Nephron progenitor cell (in vitro differentiated cells): ENCODE measurements at regions not wholly inside any gene's neighbourhood (a gene's known extent, or its start where the extent isn't known, plus 50 kb on each side); places are given as distances from the start of the nearest gene placed in this dataset.

ENCODE experiments used
- DNase-seq: peaks from one replicate; pipeline ENCODE4 v3.0.0; 2021
- H3K27ac Mint-ChIP-seq: 2 replicates; pipeline ENCODE4 v1.8.0; 2021; ENCODE audit warnings: mild to moderate bottlenecking, moderate library complexity, mixed read lengths
- H3K27me3 Mint-ChIP-seq: 2 replicates; pipeline ENCODE4 v1.8.0; 2021; ENCODE audit warnings: mild to moderate bottlenecking, low read depth, mixed read lengths; ENCODE audit not compliant: poor library complexity
- H3K36me3 Mint-ChIP-seq: 2 replicates; pipeline ENCODE4 v1.8.0; 2021; ENCODE audit warnings: low read depth, mixed read lengths
- H3K4me1 Mint-ChIP-seq: 2 replicates; pipeline ENCODE4 v1.8.0; 2021; ENCODE audit warnings: mixed read lengths
- H3K4me3 Mint-ChIP-seq: 2 replicates; pipeline ENCODE4 v1.8.0; 2021; ENCODE audit warnings: mild to moderate bottlenecking, moderate library complexity, mixed read lengths
- H3K9me3 Mint-ChIP-seq: 2 replicates; pipeline ENCODE4 v1.8.0; 2021; ENCODE audit warnings: mild to moderate bottlenecking, moderate library complexity, mixed read lengths
- TF ChIP-seq, protein P1 (sequence below): fragments of 200-600 bp; sonication (generic); IDR thresholded peaks from 2 replicates; pipeline ENCODE4 v1.5.0; 2021; ENCODE audit warnings: antibody characterized with exemption

DNA sequence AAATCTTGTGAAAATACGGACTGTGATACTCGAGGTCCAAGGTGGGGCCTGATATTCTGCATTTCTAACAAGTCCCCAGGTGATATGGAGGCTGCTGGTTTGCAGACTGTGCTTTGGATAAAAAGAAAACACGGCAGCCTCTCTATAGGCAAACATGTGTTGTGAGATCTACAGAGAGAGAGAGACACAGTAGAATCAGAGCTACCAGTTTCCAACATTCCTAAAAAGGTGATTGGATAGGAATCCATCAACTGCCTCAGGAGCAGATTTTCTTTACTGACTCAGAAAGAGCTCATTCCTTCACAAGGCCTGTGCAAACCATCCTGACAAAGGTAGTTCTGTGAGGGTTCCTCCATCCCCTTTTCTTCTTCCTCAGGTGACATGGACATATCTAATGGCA is 651.6 kb upstream of the CAMK1G start:
- Mint-ChIP-seq H3K4me1 (peaks cover 60% of the 10 kb centered on the region), H3K9me3 (peaks cover 4% of the 10 kb centered on the region), H3K36me3 (no peaks in the 10 kb centered on the region), H3K4me3 (no peak overlapping the region), H3K27me3 (no peaks in the 10 kb centered on the region), H3K27ac (no peak overlapping the region)
- TF ChIP-seq, protein P1, sequence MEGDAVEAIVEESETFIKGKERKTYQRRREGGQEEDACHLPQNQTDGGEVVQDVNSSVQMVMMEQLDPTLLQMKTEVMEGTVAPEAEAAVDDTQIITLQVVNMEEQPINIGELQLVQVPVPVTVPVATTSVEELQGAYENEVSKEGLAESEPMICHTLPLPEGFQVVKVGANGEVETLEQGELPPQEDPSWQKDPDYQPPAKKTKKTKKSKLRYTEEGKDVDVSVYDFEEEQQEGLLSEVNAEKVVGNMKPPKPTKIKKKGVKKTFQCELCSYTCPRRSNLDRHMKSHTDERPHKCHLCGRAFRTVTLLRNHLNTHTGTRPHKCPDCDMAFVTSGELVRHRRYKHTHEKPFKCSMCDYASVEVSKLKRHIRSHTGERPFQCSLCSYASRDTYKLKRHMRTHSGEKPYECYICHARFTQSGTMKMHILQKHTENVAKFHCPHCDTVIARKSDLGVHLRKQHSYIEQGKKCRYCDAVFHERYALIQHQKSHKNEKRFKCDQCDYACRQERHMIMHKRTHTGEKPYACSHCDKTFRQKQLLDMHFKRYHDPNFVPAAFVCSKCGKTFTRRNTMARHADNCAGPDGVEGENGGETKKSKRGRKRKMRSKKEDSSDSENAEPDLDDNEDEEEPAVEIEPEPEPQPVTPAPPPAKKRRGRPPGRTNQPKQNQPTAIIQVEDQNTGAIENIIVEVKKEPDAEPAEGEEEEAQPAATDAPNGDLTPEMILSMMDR = no peak
- no peak for DNase-seq

DNA sequence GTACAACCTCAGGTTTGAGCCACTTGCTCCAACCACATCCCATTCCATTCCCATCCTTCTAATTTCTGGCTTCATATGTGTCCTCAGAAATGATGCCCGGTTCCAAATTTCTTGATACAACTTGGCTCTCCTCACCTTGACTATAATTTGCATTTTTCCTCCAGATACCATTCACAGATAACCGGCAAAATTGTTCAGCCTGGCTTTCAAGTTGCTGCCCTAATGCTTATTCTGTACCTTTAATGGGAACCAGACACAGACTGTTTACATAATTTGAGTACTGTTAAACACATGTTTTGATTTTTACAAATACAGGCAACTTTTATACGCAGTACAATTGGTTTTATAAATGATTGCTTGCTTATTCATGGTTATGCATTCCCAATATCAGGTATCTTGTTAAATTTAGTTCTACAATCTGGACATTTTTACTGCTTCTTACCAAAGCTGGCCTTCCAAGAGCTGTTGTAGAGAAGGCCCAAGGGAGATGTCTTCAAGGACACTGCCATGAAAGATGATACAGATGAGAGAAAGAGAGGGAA is 649.5 kb upstream of the CAMK1G start:
- Mint-ChIP-seq H3K4me1 (peaks cover 79% of the 10 kb centered on the region), H3K9me3 (no peaks in the 10 kb centered on the region), H3K27ac (no peak overlapping the region), H3K4me3 (no peak overlapping the region), H3K27me3 (no peaks in the 10 kb centered on the region), H3K36me3 (no peaks in the 10 kb centered on the region)
- TF ChIP-seq, protein P1 = no peak
- no peak for DNase-seq

DNA sequence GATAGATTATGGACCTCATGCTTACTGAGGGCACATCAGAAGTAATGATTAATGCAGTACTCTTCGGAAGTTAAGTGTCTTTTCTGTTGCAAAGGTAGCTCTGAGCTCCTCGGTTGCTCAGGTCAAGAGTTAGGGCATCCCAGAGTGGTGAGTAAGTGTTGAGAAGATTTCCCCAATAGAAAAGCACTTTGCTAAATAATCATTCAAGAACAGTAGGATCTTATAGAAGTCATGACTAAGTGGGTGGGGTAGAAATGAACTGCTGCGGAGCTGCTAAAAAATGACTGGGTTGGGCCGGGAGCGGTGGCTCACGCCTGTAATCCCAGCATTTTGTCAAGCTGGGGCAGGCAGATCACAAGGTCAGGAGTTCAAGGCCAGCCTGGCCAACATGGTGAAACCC is 648.6 kb upstream of the CAMK1G start:
- Mint-ChIP-seq H3K27ac (no peak overlapping the region), H3K4me1 (peaks cover 88% of the 10 kb centered on the region), H3K9me3 (no peaks in the 10 kb centered on the region), H3K36me3 (no peaks in the 10 kb centered on the region), H3K27me3 (no peaks in the 10 kb centered on the region), H3K4me3 (no peak overlapping the region)
- no peak for DNase-seq
- TF ChIP-seq, protein P1 = no peak

DNA sequence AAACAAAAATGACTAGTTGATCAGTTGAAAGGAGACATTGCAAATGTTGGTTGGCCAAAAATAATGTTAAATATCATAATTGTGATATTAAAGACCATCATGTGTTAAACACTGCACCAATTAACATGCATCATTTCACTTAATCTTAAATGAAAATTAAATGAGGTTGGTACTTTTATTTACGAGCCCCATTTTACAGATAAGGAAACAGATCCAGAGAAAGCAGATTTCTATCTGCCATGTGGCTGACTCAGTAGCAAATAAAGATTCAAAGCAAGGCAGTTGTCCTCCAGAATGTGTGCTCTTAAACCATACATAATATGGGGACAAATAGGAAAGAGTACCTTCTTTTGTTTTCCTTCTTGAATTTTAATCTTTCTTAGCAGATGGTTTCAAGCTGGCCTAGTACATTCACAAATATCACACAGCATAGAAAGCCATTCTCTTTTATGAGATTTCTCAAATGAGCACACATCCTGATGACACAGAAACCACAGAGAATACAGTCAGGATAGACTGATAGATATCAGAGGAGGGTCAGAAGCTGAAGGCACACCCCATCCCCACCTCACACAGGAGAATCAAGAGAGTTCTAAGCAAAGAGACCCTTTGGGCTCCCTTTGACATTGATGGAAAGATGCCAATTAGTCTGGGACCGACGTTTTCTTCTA is 647.9 kb upstream of the CAMK1G start:
- TF ChIP-seq, protein P1 = no peak
- peaks cover 89% of the 10 kb centered on the region for H3K4me1 Mint-ChIP-seq
- H3K36me3 Mint-ChIP-seq = no peaks in the 10 kb centered on the region
- H3K9me3 Mint-ChIP-seq = no peaks in the 10 kb centered on the region
- no peak for DNase-seq
- H3K27ac Mint-ChIP-seq = peak overlapping the region; percentile 68
- no peak overlapping the region for H3K4me3 Mint-ChIP-seq
- H3K27me3 Mint-ChIP-seq = no peaks in the 10 kb centered on the region

DNA sequence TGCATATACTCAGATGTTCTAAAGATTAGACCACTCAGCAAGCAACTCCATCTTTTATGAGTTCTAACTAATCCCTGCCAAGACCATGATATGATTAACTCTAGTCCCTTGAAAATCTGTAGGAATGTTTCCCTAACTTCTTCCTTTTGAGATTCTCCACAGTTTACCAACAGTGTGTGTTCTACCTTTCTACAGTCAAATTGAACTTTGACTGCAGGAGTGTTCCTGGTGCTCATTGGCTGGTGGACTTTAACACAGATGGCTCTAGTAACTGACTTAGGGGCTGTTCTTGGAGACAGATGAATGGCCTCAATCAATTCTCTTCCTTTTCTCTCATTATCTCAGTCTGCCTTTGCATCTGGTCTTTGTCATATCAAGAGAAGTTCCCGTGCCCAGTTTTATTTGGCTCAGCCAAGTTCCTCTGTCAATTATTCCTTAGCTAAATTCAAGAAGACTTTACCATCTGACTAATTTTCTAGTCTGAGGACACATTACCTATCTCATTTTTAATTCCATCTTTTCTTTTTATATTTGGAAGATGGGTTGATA is 643.9 kb upstream of the CAMK1G start:
- no peak overlapping the region for H3K4me3 Mint-ChIP-seq
- H3K9me3 Mint-ChIP-seq = peaks cover 3% of the 10 kb centered on the region
- TF ChIP-seq, protein P1 = no peak
- DNase-seq = no peak
- H3K4me1 Mint-ChIP-seq = peaks cover 74% of the 10 kb centered on the region
- peaks cover 8% of the 10 kb centered on the region for H3K27me3 Mint-ChIP-seq
- no peak overlapping the region for H3K27ac Mint-ChIP-seq
- H3K36me3 Mint-ChIP-seq = no peaks in the 10 kb centered on the region
